GM23338 (cell line): ENCODE measurements at regions not wholly inside any gene's neighbourhood (a gene's known extent, or its start where the extent isn't known, plus 50 kb on each side); places are given as distances from the start of the nearest gene placed in this dataset.

ENCODE experiments used
- POLR2AphosphoS5 ChIP-seq: IDR thresholded peaks from 2 replicates; pipeline ENCODE4 v1.6.1; 2016; ENCODE audit warnings: antibody characterized with exemption, low read depth
- TF ChIP-seq, protein P1 (sequence below): IDR thresholded peaks from one replicate; pipeline ENCODE4 v1.6.1; 2018; ENCODE audit warnings: antibody characterized with exemption; ENCODE audit not compliant: unreplicated experiment

DNA sequence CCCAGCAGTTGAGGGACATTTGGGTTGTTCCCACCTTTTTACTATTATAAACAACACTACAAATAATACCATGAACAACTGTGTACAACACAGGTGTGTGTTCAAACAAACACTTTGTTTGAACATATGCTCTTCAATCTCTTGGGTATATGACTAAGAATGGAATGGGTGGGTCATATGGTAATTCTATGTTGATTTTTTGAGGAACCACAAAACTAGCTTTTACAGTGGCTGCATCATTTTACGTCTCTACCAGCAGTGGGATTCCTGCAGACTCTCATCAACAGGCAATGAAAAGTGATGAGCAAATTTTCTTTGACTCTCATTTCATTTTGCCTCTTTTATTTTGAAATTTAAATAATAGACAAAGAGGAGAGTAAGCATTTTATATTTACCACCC, 116.9 kb upstream of the KLF14 start:
- TF ChIP-seq POLR2AphosphoS5: no peak
- TF ChIP-seq, protein P1, sequence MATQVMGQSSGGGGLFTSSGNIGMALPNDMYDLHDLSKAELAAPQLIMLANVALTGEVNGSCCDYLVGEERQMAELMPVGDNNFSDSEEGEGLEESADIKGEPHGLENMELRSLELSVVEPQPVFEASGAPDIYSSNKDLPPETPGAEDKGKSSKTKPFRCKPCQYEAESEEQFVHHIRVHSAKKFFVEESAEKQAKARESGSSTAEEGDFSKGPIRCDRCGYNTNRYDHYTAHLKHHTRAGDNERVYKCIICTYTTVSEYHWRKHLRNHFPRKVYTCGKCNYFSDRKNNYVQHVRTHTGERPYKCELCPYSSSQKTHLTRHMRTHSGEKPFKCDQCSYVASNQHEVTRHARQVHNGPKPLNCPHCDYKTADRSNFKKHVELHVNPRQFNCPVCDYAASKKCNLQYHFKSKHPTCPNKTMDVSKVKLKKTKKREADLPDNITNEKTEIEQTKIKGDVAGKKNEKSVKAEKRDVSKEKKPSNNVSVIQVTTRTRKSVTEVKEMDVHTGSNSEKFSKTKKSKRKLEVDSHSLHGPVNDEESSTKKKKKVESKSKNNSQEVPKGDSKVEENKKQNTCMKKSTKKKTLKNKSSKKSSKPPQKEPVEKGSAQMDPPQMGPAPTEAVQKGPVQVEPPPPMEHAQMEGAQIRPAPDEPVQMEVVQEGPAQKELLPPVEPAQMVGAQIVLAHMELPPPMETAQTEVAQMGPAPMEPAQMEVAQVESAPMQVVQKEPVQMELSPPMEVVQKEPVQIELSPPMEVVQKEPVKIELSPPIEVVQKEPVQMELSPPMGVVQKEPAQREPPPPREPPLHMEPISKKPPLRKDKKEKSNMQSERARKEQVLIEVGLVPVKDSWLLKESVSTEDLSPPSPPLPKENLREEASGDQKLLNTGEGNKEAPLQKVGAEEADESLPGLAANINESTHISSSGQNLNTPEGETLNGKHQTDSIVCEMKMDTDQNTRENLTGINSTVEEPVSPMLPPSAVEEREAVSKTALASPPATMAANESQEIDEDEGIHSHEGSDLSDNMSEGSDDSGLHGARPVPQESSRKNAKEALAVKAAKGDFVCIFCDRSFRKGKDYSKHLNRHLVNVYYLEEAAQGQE: no peak
